Mucosa of stomach (tissue), 1 donor: ENCODE measurements at regions not wholly inside any gene's neighbourhood (a gene's known extent, or its start where the extent isn't known, plus 50 kb on each side); places are given as distances from the start of the nearest gene placed in this dataset.
"Not testable (repeated sequence)": the region's sequence is repeated elsewhere in the genome, so short reads cannot be mapped to it uniquely, and the experiment has no call there.

ENCODE experiments used
- H3K27me3 ChIP-seq: one replicate; pipeline ENCODE4 v1.7.0; 2013; ENCODE audit warnings: mild to moderate bottlenecking, low read length; ENCODE audit not compliant: control insufficient read depth, insufficient read depth
- H3K36me3 ChIP-seq: one replicate; pipeline ENCODE4 v1.7.0; 2013; ENCODE audit warnings: low read length; ENCODE audit not compliant: control insufficient read depth, insufficient read depth
- H3K4me1 ChIP-seq: one replicate; pipeline ENCODE4 v1.7.0; 2013; ENCODE audit warnings: mild to moderate bottlenecking, low read length; ENCODE audit not compliant: control insufficient read depth, insufficient read depth
- H3K4me3 ChIP-seq: one replicate; pipeline ENCODE4 v1.7.0; 2013; ENCODE audit warnings: low read length
- H3K9ac ChIP-seq: one replicate; pipeline ENCODE4 v1.7.0; 2013; ENCODE audit warnings: mild to moderate bottlenecking, low read length, moderate library complexity
- H3K9me3 ChIP-seq: one replicate; pipeline ENCODE4 v1.7.0; 2013; ENCODE audit warnings: mild to moderate bottlenecking, low read length, moderate library complexity; ENCODE audit not compliant: control insufficient read depth
- donor health status: Pancreatic carcinoma.

DNA sequence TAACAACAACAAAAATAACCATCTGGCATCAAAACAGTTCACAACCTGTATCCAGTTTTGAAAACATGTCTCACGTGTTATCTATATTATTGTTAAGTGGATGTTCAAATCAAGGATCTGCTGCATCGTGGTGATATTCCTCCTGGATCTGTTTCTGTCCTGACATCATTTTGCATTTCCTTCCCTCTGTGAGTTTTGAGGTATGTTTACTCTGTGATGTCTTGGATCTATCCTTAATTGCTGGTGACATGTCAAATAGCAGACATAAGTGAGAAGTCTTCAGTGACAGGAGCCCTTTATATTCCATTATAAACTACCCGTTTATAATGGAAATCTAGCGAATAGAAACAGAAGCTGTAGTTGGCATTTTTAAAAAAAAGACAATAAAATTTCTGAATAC is 381.8 kb upstream of the NOX3 start:
- H3K9ac ChIP-seq: no peak overlapping the region
- no peaks in the 10 kb centered on the region for H3K9me3 ChIP-seq
- H3K36me3 ChIP-seq: no peaks in the 10 kb centered on the region
- H3K4me1 ChIP-seq: no peaks in the 10 kb centered on the region
- no peak overlapping the region for H3K4me3 ChIP-seq
- H3K27me3 ChIP-seq: no peaks in the 10 kb centered on the region

DNA sequence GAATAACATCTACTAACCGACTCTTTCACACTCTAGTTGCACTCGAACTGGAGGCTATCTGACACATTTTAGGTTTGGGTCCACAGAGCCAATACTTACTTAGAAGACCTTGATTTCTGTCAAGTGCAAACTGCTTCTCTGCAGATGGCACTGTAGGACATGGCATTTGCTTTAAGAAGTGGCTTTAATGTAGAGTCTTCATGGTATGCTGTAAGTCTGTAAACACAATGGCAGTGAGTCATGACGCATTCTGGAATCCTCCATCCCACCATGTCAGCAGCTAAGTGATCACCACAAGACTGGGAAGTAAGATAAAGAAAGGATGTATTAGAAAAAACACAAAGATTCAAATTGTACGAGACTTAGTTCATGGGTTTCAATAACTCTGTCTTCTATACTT is 377.0 kb upstream of the NOX3 start:
- Histone ChIP-seq H3K4me3 (no peak overlapping the region), H3K36me3 (no peaks in the 10 kb centered on the region), H3K27me3 (no peaks in the 10 kb centered on the region), H3K9ac (no peak overlapping the region), H3K9me3 (no peaks in the 10 kb centered on the region), H3K4me1 (no peaks in the 10 kb centered on the region)

DNA sequence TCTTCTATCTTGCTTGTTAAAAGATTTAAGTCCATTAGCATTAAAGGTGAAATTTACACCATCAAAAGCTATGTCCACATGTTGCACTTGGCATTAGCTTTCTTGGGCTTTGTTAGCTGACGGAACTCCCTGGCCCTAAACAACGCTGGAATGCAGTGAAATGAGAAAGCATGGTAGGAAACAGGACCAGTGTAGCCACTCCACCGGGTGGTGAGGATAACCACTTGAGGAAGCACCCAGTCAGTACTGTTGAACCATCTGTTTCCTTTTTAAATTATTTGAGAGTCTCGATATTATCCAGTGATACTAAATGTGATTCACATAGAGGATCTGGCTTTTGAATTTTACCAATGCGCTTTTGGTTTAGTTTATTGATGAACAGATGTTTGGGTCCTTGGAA is 374.9 kb upstream of the NOX3 start:
- no peaks in the 10 kb centered on the region for H3K36me3 ChIP-seq
- H3K4me3 ChIP-seq: no peak overlapping the region
- no peak overlapping the region for H3K9ac ChIP-seq

DNA sequence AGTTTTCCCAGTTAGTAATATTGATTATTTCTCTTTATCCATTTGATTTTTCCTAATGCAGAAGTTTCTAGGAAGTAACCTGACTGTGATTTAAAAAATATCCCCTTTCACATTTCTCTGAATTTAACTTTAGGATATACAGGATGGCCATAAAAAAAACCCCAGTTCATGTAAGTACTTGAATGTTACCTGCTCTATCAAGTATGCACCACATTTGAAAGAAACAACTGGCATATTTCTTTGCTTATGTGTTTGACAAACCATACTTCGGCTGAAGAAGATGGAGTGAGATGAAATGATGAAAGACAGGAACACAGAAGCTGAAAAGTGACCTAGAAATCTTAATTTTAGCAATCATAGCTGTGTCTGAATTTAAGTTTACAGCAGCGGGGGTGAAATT is 374.0 kb upstream of the NOX3 start:
- H3K36me3 ChIP-seq: no peaks in the 10 kb centered on the region
- H3K9me3 ChIP-seq: no peaks in the 10 kb centered on the region
- no peaks in the 10 kb centered on the region for H3K27me3 ChIP-seq
- no peaks in the 10 kb centered on the region for H3K4me1 ChIP-seq
- H3K4me3 ChIP-seq: no peak overlapping the region
- H3K9ac ChIP-seq: no peak overlapping the region

More for the DNA sequence above, 374.9 kb upstream of the NOX3 start:
- Histone ChIP-seq H3K4me1 (no peaks in the 10 kb centered on the region), H3K9me3 (no peaks in the 10 kb centered on the region), H3K27me3 (no peaks in the 10 kb centered on the region)

DNA sequence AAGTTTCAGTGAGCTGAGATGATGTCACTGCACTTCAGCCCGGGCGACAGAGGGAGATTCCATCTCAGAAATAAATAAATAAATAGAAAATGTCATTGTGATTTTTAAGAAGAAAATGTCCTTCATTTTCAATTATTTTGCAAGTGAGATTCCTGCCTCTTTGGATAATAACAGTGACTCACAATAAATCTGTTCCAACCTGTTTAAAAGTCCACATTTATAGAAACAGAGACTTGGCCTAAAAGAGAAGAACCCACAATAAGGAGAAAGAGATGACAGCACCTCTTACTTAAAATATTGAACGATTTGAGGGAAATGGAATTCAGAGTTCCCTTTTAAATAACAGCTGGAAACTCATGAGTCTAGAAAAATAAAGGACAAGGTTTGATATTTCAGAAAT is 373.4 kb upstream of the NOX3 start:
- no peak overlapping the region for H3K4me3 ChIP-seq
- H3K27me3 ChIP-seq: no peaks in the 10 kb centered on the region
- no peaks in the 10 kb centered on the region for H3K9me3 ChIP-seq
- no peaks in the 10 kb centered on the region for H3K36me3 ChIP-seq
- no peak overlapping the region for H3K9ac ChIP-seq
- no peaks in the 10 kb centered on the region for H3K4me1 ChIP-seq

DNA sequence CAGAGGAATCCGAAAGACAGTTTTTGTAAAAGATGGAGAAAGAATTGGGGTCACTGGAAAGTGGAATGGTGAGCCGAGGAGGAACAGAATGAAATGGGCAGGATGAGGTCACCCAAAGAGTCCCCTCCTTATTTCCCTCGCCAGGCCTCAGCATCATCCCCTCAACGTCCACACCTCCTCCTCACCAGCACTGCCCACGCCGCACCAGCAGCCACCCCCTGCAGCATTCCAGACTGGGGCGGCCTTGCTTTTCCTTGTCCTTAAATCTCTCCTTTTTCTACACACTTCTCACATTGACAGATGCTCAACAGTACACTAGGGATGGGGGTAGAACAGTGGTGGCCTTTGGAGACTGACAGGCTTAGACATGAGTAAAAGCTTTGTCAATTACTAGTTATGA is 363.1 kb upstream of the NOX3 start:
- Histone ChIP-seq H3K9me3 (no peaks in the 10 kb centered on the region), H3K36me3 (no peaks in the 10 kb centered on the region), H3K27me3 (no peaks in the 10 kb centered on the region), H3K9ac (no peak overlapping the region), H3K4me1 (no peaks in the 10 kb centered on the region), H3K4me3 (no peak overlapping the region)

DNA sequence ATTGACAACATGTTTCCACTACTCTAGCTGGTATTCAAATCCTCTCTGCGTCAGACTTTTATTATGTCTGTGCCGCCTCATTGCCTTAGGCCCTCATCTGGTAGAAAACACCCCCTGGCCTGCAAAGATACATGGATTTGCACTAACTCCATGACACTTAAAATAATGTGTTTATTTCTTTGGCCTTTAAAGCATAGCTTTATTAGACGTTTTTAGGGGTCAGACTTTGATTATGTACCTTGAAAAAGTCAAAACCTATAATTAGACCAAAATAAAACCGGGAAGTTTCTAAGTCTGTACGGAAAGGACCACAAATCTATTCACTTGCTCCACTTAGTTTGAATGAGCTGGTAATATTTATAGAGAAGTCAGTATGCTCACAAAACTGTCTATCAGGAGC is 357.9 kb upstream of the NOX3 start:
- Histone ChIP-seq H3K4me1 (no peaks in the 10 kb centered on the region), H3K27me3 (no peaks in the 10 kb centered on the region), H3K9ac (no peak overlapping the region), H3K36me3 (no peaks in the 10 kb centered on the region), H3K9me3 (no peaks in the 10 kb centered on the region), H3K4me3 (no peak overlapping the region)

DNA sequence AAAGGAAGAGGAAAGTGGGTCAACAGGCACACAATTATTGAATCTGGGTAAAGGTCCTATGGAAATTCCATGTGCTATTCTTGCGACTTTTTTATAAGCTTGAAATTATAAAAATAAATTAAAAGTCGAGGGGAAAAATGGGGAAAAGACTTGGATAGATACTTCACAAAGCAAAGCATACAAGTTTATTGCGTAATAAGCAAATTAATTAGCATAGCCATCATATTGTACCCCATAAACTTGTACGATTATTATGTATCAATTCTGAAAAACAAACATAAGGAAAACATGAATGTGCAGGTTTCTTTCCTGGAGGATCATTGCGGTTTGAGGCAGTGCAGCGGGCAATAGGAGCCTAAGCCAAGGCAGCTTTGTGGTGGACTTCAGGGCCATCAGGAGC is 351.6 kb upstream of the NOX3 start:
- Histone ChIP-seq H3K4me3 (no peak overlapping the region), H3K27me3 (no peaks in the 10 kb centered on the region), H3K9ac (no peak overlapping the region), H3K36me3 (no peaks in the 10 kb centered on the region), H3K4me1 (no peaks in the 10 kb centered on the region), H3K9me3 (no peaks in the 10 kb centered on the region)

DNA sequence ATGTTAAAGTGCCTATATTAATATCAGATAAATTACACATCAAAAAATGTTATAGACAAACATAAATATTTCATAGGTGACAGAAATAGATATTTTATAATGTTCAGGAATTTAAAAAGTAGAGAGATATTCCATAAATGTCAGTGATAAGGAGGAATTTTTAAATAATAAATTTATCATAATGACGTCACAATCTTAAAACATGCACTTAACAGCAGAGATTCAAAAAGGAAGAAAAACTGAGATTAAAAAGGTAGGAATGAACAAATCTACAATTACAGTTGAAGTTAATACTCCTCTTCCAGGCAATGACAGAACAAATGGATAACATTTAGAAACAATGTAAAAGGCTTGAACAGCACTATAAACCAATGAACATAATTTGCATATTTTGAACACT is 345.4 kb upstream of the NOX3 start:
- Histone ChIP-seq H3K4me1 (no peaks in the 10 kb centered on the region), H3K9me3 (no peaks in the 10 kb centered on the region), H3K36me3 (no peaks in the 10 kb centered on the region)

DNA sequence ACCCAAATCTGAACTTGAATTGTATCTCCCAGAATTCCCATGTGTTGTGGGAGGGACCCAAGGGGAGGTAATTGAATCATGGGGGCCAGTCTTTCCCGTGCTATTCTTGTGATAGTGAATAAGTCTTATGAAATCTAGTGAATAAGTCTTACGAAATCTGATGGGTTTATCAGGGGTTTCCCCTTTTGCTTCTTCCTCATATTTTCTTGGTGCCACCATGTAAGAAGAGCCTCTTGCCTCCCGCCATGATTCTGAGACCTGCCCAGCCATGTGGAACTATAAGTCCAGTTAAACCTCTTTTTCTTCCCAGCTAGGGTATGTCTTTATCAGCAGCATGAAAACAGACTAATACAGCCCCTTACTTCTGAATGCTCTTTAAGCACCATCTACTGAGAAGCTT is 343.2 kb upstream of the NOX3 start:
- H3K9ac ChIP-seq, H3K9me3 ChIP-seq, H3K4me3 ChIP-seq, H3K27me3 ChIP-seq, H3K36me3 ChIP-seq, H3K4me1 ChIP-seq: not testable (repeated sequence)

More for the DNA sequence above, 345.4 kb upstream of the NOX3 start:
- Histone ChIP-seq H3K4me3 (no peak overlapping the region), H3K27me3 (no peaks in the 10 kb centered on the region), H3K9ac (no peak overlapping the region)

DNA sequence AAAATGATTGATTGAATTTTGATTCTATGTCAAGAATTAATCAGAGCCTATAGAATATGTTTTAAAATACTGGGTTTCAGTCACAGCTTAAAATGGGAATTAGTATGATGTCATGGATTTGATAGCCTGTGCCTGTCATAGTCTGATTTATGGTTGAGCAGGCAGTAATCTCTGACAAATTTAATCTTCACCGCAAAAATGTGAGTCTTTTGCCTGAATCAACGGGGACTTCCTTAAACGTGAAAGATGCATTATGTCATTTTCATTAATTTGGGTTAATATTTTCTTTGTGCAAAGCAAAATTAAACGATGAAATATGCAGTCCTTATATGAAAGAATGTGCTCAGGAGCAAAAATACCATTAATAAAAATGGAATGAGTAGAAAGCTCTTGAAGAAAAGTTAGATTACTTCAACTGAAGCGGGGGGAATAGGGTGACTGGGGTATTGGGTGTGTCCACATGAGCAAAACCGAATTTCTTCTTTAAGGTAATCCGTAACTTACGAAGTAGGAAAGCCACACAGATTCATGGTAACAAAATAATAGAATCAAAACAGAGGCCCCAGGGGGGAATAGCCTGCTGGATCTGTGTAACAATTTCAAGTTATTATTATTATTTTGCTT is 339.6 kb upstream of the NOX3 start:
- H3K4me3 ChIP-seq: no peak overlapping the region
- no peaks in the 10 kb centered on the region for H3K27me3 ChIP-seq
- H3K9ac ChIP-seq: no peak overlapping the region
- no peaks in the 10 kb centered on the region for H3K4me1 ChIP-seq
- no peaks in the 10 kb centered on the region for H3K9me3 ChIP-seq
- no peaks in the 10 kb centered on the region for H3K36me3 ChIP-seq

DNA sequence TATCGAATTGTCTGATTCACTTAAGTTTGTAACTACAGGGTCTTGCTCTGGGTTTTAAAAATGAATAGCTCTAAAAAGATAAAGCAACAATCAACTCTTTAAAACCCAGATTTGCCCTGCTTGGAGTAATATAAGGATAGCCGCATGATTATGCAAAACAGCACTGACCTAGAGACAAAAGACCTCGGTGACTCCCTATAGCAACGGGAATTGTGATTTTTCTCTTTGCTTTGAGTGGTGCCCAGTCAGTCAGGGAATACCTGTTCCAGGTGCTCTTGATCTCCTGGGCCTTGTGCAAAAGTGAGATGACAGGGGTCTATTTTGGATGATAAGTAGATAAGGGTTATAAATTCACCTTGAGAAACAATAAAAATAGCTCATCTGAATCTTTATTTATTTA is 336.3 kb upstream of the NOX3 start:
- Histone ChIP-seq H3K27me3 (no peaks in the 10 kb centered on the region), H3K9me3 (no peaks in the 10 kb centered on the region), H3K9ac (no peak overlapping the region), H3K36me3 (no peaks in the 10 kb centered on the region), H3K4me3 (no peak overlapping the region), H3K4me1 (no peaks in the 10 kb centered on the region)

DNA sequence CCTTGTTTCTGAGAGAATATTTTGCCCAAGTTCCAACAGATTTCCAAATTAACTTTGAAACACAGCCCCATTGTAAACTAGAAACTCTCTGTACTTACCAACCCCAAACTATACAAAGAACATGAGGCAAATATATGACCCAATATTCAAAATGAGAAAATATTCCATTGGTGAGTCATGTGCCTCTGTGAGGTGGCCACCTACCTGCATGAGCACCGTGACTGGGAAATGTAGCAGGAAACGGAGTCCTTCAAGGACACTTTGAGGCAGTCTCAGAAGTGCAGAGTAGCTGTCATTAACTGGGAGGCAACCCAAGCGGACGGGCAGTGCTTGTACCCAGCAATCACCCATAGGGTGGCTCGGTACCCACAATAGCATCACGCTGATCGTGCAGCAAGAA is 335.5 kb upstream of the NOX3 start:
- no peaks in the 10 kb centered on the region for H3K9me3 ChIP-seq
- H3K36me3 ChIP-seq: no peaks in the 10 kb centered on the region
- no peak overlapping the region for H3K9ac ChIP-seq
- no peaks in the 10 kb centered on the region for H3K4me1 ChIP-seq
- H3K27me3 ChIP-seq: no peaks in the 10 kb centered on the region
- no peak overlapping the region for H3K4me3 ChIP-seq
